Stomach (tissue), 4 donors: ENCODE measurements at regions not wholly inside any gene's neighbourhood (a gene's known extent, or its start where the extent isn't known, plus 50 kb on each side); places are given as distances from the start of the nearest gene placed in this dataset.

ENCODE experiments used
- EP300 ChIP-seq: sonication (generic); formaldehyde crosslinking; IDR thresholded peaks from one replicate; pipeline ENCODE4 v1.6.1; 2017; ENCODE audit warnings: antibody characterized with exemption
- POLR2A ChIP-seq, 4 donors: fragments of 450-650 bp; IDR thresholded peaks; one replicate each; pipeline ENCODE4 v1.6.1; 2016; ENCODE audit warnings: antibody characterized with exemption in 4 of 4, control low read depth in 2 of 4, mild to moderate bottlenecking in 1 of 4, moderate library complexity in 1 of 4
- POLR2AphosphoS5 ChIP-seq, 3 donors: sonication (generic); formaldehyde crosslinking; IDR thresholded peaks; one replicate each; pipeline ENCODE4 v1.6.1; 2016; ENCODE audit warnings: antibody characterized with exemption in 3 of 3
- TF ChIP-seq, protein P1 (sequence below), 7 experiments: fragments of 450-650 bp in 4 of 7; fragments of 200-600 bp in 3 of 7; sonication (generic) in 3 of 7; IDR thresholded peaks; one replicate each; pipeline ENCODE4 v1.5.1; 2016 to 2019; ENCODE audit warnings: antibody characterized with exemption in 7 of 7, control low read depth in 2 of 7, mild to moderate bottlenecking in 1 of 7

GRCh38 chr5:163880302-163880701 lies 374.9 kb downstream of the MAT2B start:
- TF ChIP-seq, protein P1, sequence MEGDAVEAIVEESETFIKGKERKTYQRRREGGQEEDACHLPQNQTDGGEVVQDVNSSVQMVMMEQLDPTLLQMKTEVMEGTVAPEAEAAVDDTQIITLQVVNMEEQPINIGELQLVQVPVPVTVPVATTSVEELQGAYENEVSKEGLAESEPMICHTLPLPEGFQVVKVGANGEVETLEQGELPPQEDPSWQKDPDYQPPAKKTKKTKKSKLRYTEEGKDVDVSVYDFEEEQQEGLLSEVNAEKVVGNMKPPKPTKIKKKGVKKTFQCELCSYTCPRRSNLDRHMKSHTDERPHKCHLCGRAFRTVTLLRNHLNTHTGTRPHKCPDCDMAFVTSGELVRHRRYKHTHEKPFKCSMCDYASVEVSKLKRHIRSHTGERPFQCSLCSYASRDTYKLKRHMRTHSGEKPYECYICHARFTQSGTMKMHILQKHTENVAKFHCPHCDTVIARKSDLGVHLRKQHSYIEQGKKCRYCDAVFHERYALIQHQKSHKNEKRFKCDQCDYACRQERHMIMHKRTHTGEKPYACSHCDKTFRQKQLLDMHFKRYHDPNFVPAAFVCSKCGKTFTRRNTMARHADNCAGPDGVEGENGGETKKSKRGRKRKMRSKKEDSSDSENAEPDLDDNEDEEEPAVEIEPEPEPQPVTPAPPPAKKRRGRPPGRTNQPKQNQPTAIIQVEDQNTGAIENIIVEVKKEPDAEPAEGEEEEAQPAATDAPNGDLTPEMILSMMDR (IDR thresholded peaks at IDR 0.05) = no peak
- TF ChIP-seq POLR2AphosphoS5 (IDR thresholded peaks at IDR 0.05) (no peak), POLR2A (IDR thresholded peaks at IDR 0.05) (no peak), EP300 (no peak)
